HEK293T (cell line): ENCODE measurements at regions not wholly inside any gene's neighbourhood (a gene's known extent, or its start where the extent isn't known, plus 50 kb on each side); places are given as distances from the start of the nearest gene placed in this dataset.

ENCODE experiments used
- ARNT ChIP-seq: fragments of 450-650 bp; IDR thresholded peaks from 2 replicates; pipeline ENCODE4 v1.6.1; 2017; ENCODE audit warnings: mild to moderate bottlenecking
- BHLHE40 ChIP-seq: fragments of 450-650 bp; IDR thresholded peaks from 2 replicates; pipeline ENCODE4 v1.6.1; 2016; ENCODE audit warnings: mild to moderate bottlenecking, moderate library complexity, borderline replicate concordance
- HDGF ChIP-seq: fragments of 450-650 bp; IDR thresholded peaks from 2 replicates; pipeline ENCODE4 v1.6.1; 2017; ENCODE audit warnings: antibody characterized with exemption, borderline replicate concordance
- L3MBTL2 ChIP-seq: fragments of 450-650 bp; conservative IDR thresholded peaks from 2 replicates; pipeline ENCODE4 v1.6.1; 2016; ENCODE audit warnings: mild to moderate bottlenecking
- LEF1 ChIP-seq: fragments of 450-650 bp; IDR thresholded peaks from 2 replicates; pipeline ENCODE4 v1.6.1; 2017; ENCODE audit warnings: mild to moderate bottlenecking, borderline replicate concordance
- SP1 ChIP-seq: fragments of 450-650 bp; IDR thresholded peaks from 2 replicates; pipeline ENCODE4 v1.6.1; 2017
- TARDBP ChIP-seq: fragments of 450-650 bp; IDR thresholded peaks from 2 replicates; pipeline ENCODE4 v1.6.1; 2016

GRCh38 chr10:64041185-64041988, 520.2 kb downstream of the REEP3 start:
- TF ChIP-seq BHLHE40 (no peak), HDGF (no peak), TARDBP (no peak), L3MBTL2 (no peak), LEF1 (no peak), SP1 (no peak), ARNT (no peak)
